Endothelial cell of umbilical vein (primary cell): ENCODE measurements at regions not wholly inside any gene's neighbourhood (a gene's known extent, or its start where the extent isn't known, plus 50 kb on each side); places are given as distances from the start of the nearest gene placed in this dataset.

Source experiments
- BruUV-seq: library from RNA; stranded (reverse); fragments of 400-500 nt; replicated peaks from 2 replicates; lab custom pipeline; 2021; lab: Mats Ljungman, UMichigan
- CTCF ChIA-PET: fragments of 300-600, 350-600 bp; sonication (Branson Sonifier 250); formaldehyde crosslinking; loops from one replicate; lab custom pipeline; 2021; ENCODE audit warnings: antibody characterized with exemption, inconsistent platforms; lab: Charles Lee
- POLR2A ChIA-PET: fragments of 300-600, 350-600 bp; sonication (Branson Sonifier 250); formaldehyde crosslinking; loops from one replicate; lab custom pipeline; 2021; ENCODE audit warnings: antibody characterized with exemption, inconsistent platforms; lab: Charles Lee
- DNase-seq: peaks from one replicate; pipeline ENCODE4 v3.0.0-alpha.2; 2011; ENCODE audit warnings: low read depth, low spot score
- FAIRE-seq: peaks from 2 replicates; lab custom pipeline; 2011; peaks lifted over from hg19 to GRCh38; lab: Jason Lieb, UNC
- H2AFZ ChIP-seq: 2 replicates; pipeline ENCODE4 v1.6.0; 2012; ENCODE audit warnings: low read depth, low read length, control low read depth, inconsistent platforms
- H3K27ac ChIP-seq: 2 replicates; pipeline ENCODE4 v1.5.1; 2011; ENCODE audit warnings: low read depth, mild to moderate bottlenecking, control low read depth, low read length, moderate library complexity; ENCODE audit not compliant: insufficient read depth
- H3K27me3 ChIP-seq, 2 experiments: 2 replicates each; pipeline versions ENCODE4 v1.6.0 to v1.6.1; 2011; ENCODE audit warnings: low read length in 2 of 2, mixed read lengths in 1 of 2; ENCODE audit not compliant: control insufficient read depth in 2 of 2, insufficient read depth in 2 of 2
- H3K36me3 ChIP-seq, 2 experiments: 2 replicates in 1 of 2; 3 replicates in 1 of 2; pipeline ENCODE4 v1.5.1; 2011; ENCODE audit warnings: low read length in 2 of 2, mild to moderate bottlenecking in 1 of 2, moderate library complexity in 1 of 2; ENCODE audit not compliant: control insufficient read depth in 2 of 2, insufficient read depth in 2 of 2; ENCODE audit errors: extremely low read depth in 1 of 2
- H3K4me1 ChIP-seq: 3 replicates; pipeline ENCODE4 v1.5.1; 2011; ENCODE audit warnings: mild to moderate bottlenecking, low read length; ENCODE audit not compliant: control insufficient read depth, insufficient read depth; ENCODE audit errors: extremely low read depth
- H3K4me2 ChIP-seq: 2 replicates; pipeline ENCODE4 v1.6.1; 2011; ENCODE audit warnings: low read length, control low read depth, mixed read lengths; ENCODE audit not compliant: insufficient read depth
- H3K4me3 ChIP-seq, 3 experiments: fragments of 200-600 bp in 1 of 3; sonication (generic), shearing (Covaris generic) in 1 of 3; replicated peaks in 1 of 3; 2 replicates each; pipeline ENCODE4 v1.5.1; 2011 to 2016; ENCODE audit warnings: control low read depth in 3 of 3, low read length in 3 of 3, mild to moderate bottlenecking in 2 of 3, inconsistent platforms in 1 of 3, low read depth in 1 of 3, moderate library complexity in 1 of 3; ENCODE audit not compliant: insufficient read depth in 1 of 3
- H3K79me2 ChIP-seq: 2 replicates; pipeline ENCODE4 v1.6.0; 2012; ENCODE audit warnings: low read length, inconsistent platforms; ENCODE audit not compliant: control insufficient read depth, insufficient read depth
- H3K9ac ChIP-seq: replicated peaks from 2 replicates; pipeline ENCODE3; 2011; ENCODE audit warnings: low read length, control low read depth; ENCODE audit not compliant: insufficient read depth; ENCODE audit errors: extremely low read depth
- H3K9me1 ChIP-seq: replicated peaks from 3 replicates; pipeline ENCODE4 v1.6.0; 2011; ENCODE audit warnings: mild to moderate bottlenecking, low read length; ENCODE audit not compliant: control insufficient read depth, insufficient read depth; ENCODE audit errors: extremely low read depth
- H3K9me3 ChIP-seq: replicated peaks from 2 replicates; pipeline ENCODE4 v1.5.1; 2012; ENCODE audit warnings: low read length, inconsistent platforms; ENCODE audit not compliant: control insufficient read depth, insufficient read depth
- H4K20me1 ChIP-seq: replicated peaks from 2 replicates; pipeline ENCODE3; 2011; ENCODE audit warnings: mild to moderate bottlenecking, low read length; ENCODE audit not compliant: control insufficient read depth, insufficient read depth; ENCODE audit errors: extremely low read depth
- CTCF ChIP-seq, 2 donors: IDR thresholded peaks; 1 replicate in 1 of 2; 2 replicates in 1 of 2; pipeline ENCODE4 v1.5.1; 2011; ENCODE audit warnings: low read length in 2 of 2, mild to moderate bottlenecking in 2 of 2, moderate library complexity in 2 of 2, control low read depth in 1 of 2, inconsistent platforms in 1 of 2, low read depth in 1 of 2; ENCODE audit not compliant: insufficient read depth in 1 of 2; ENCODE audit errors: extremely low read depth in 1 of 2
- EZH2 ChIP-seq: IDR thresholded peaks from 2 replicates; pipeline ENCODE4 v1.6.1; 2012; ENCODE audit warnings: borderline replicate concordance, low read depth, mild to moderate bottlenecking, moderate library complexity, low read length, inconsistent platforms; ENCODE audit not compliant: severe bottlenecking
- FOS ChIP-seq: IDR thresholded peaks from 2 replicates; pipeline ENCODE4 v1.6.1; 2011; ENCODE audit warnings: mild to moderate bottlenecking, low read length, moderate library complexity, borderline replicate concordance; ENCODE audit not compliant: insufficient read depth
- GATA2 ChIP-seq: IDR thresholded peaks from 2 replicates; pipeline ENCODE4 v1.7.0; 2011; ENCODE audit warnings: low read depth, mild to moderate bottlenecking, moderate library complexity, mixed read lengths, low read length; ENCODE audit not compliant: insufficient read length, insufficient read depth
- JUN ChIP-seq: IDR thresholded peaks from 2 replicates; pipeline ENCODE4 v1.6.1; 2011; ENCODE audit warnings: borderline replicate concordance, low read depth; ENCODE audit not compliant: insufficient read length, insufficient read depth
- MYC ChIP-seq: IDR thresholded peaks from one replicate; pipeline ENCODE4 v1.6.1; 2011; ENCODE audit warnings: mild to moderate bottlenecking, low read depth, low read length
- POLR2A ChIP-seq: IDR thresholded peaks from 2 replicates; pipeline ENCODE4 v1.6.1; 2012; ENCODE audit warnings: low read depth, mild to moderate bottlenecking, control low read depth, low read length
- POLR2AphosphoS5 ChIP-seq: IDR thresholded peaks from 2 replicates; pipeline ENCODE4 v1.6.1; 2012; ENCODE audit warnings: low read depth, mild to moderate bottlenecking, control low read depth, low read length, moderate library complexity; ENCODE audit not compliant: insufficient read depth
- dilution Hi-C: fragments of 300-500 bp; cut with MboI; formaldehyde crosslinking; loops from one replicate; pipeline ENCODE4 v1.15.0; 2019; ENCODE audit warnings: low sequenced_read_pairs; ENCODE audit not compliant: extremely low pct_ligation_motif_present
- intact Hi-C: fragments of 100-400 bp; cut with micrococcal nuclease; formaldehyde crosslinking; loops from one replicate; pipeline ENCODE4 v1.10.0; 2022
- TF ChIP-seq, protein P1 (sequence below): IDR thresholded peaks from 2 replicates; pipeline ENCODE4 v1.6.1; 2011; ENCODE audit not compliant: insufficient read depth, insufficient read length

DNA sequence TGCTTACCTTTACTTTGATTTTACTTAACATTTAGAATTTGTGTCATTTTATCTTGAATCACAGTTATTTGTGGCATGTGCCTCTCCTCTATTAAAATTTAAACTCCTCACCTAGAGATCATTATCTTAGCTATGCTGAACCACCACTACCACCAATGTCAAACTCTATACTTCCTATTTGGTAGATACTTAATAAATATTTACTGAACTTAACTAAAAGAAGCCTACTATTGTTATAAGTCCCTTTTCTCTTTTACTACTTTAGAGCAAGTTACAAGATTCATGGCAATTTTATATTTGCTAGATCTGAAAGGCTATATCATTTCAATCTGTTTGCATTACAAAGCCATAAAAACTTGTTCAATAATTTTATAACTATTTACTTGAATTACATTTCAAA, 273.3 kb upstream of the CCNH start:
- Histone ChIP-seq H3K27me3 (no peaks in the 10 kb centered on the region), H3K9me3 (peaks cover 3% of the 10 kb centered on the region), H3K79me2 (no peaks in the 10 kb centered on the region), H3K36me3 (no peaks in the 10 kb centered on the region), H3K9ac (no peak overlapping the region), H3K4me1 (no peaks in the 10 kb centered on the region), H3K27ac (no peak overlapping the region), H4K20me1 (no peaks in the 10 kb centered on the region), H3K4me2 (no peak overlapping the region), H3K9me1 (no peaks in the 10 kb centered on the region), H2AFZ (no peak overlapping the region), H3K4me3 (no peak overlapping the region)
- ChIA-PET CTCF (no interaction called here), POLR2A (no interaction called here)
- TF ChIP-seq, protein P1, sequence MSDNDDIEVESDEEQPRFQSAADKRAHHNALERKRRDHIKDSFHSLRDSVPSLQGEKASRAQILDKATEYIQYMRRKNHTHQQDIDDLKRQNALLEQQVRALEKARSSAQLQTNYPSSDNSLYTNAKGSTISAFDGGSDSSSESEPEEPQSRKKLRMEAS, result no peak
- no peak for TF ChIP-seq POLR2AphosphoS5
- TF ChIP-seq CTCF (IDR thresholded peaks at IDR 0.05; ENCODE audit: extremely low read depth in 1 of 2, insufficient read depth in 1 of 2, low read depth in 1 of 2, low read length in 2 of 2), result no peak
- no peak for TF ChIP-seq MYC
- TF ChIP-seq JUN, result no peak
- TF ChIP-seq GATA2, result no peak
- no peak for TF ChIP-seq FOS
- TF ChIP-seq POLR2A, result no peak
- TF ChIP-seq EZH2, result no peak
- BruUV-seq, result no TSS peak
- intact Hi-C loops (no loop called here), dilution Hi-C loops (no loop called here)
- FAIRE-seq (no peak), DNase-seq (no peak)
